GM18505 (cell line): ENCODE measurements at regions not wholly inside any gene's neighbourhood (a gene's known extent, or its start where the extent isn't known, plus 50 kb on each side); places are given as distances from the start of the nearest gene placed in this dataset.
"Not testable (repeated sequence)": the region's sequence is repeated elsewhere in the genome, so short reads cannot be mapped to it uniquely, and the experiment has no call there.

Experiments used
- ATAC-seq: cut with Tn5 transposase; IDR thresholded peaks from one replicate; pipeline ENCODE4 v1.9.1; 2021; ENCODE audit not compliant: unreplicated experiment
- POLR2A ChIP-seq: IDR thresholded peaks from 4 replicates; pipeline ENCODE4 v1.6.1; 2011; ENCODE audit warnings: borderline replicate concordance; ENCODE audit not compliant: insufficient read depth, insufficient read length; ENCODE audit errors: extremely low read depth

DNA sequence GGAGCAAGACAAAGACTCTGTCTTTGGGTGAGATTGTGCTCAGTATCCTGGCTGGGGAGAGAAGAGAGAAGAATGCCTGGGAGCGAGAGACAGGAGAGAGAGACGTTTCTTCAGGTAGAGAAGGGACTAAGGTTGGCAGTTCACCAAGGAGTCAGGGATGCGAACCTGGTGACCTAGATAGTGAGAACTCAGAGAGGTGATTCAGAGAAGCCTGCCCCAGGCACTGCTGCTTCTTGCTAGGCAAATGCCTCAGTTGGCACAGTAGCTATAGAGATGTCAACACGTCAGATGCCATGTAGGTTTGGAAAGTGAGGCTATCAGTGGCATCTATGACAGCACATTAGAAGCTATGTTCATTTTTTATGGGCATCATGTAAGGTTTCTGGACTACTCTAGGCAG lies 231.6 kb upstream of the VLDLR start:
- no peak for TF ChIP-seq POLR2A
- no peak for ATAC-seq

GRCh38 chr9:2391509-2392132 lies 230.0 kb upstream of the VLDLR start:
- ATAC-seq = not testable (repeated sequence)

DNA sequence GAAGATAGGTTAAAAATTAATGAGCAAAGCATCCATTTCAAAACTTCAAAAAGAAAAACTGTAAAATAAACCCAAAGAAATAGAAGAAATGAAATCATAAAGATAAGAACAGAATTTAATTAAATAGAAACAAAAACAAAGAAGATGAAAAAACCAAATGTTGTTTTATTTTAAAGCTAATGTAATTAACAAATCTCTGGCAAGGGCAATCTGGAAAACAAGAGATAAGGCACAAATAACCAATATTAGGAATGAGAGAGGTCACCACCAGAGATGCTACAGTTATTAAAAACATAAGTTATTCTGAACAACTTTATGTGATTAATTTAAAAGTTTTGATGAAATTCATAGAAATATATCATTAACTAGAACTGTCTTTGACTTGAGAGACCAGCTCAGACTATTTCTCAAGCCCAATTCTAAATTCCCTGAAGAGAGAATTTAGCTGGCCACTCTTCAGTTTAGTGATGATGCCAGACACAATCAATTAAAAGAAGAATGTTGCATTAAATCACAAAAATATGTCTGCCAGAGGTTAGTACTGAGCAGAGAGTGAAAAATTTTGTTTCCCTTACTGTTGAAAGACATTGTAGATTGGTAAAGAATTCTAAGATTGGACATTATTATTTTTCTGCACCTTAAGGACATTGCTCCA lies 227.4 kb upstream of the VLDLR start:
- ATAC-seq = not testable (repeated sequence)

DNA sequence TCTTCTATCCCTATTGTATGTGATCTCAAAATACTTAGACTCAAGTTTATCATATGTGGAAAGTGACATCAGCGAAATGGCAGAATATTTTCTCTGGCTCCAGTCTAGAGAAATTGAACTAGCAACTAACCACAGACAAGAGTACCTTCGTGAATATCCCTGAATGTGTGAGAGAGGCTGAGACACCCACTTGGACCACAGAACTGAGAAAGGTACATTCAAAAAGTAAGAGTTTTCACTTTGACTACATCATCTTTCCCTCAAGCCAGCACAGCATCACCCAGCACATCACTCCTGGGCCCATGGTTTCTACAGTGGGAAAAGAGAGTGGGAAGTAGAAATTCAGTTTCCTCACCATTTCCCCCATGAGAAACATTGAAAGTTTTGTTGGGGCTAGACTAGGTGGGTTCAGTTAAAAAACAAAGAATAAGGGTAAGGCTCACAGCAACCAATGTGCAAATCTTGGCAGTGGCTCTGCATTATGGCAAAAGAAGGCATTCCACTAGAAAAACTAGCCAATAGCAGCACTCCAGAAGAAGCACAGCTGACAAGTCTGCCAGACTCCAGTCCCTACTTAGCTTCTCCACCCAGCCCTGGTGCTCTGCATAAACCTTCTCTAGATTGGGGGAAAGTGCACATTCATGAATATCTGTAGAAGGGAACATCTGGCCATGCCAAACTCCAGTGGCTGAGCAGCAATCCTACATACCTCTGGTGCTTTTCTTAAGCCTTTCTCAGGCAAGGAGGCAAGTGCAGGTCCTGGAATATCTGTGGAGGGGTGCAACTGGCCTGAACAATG lies 225.6 kb upstream of the VLDLR start:
- no peak for TF ChIP-seq POLR2A
- ATAC-seq = no peak

DNA sequence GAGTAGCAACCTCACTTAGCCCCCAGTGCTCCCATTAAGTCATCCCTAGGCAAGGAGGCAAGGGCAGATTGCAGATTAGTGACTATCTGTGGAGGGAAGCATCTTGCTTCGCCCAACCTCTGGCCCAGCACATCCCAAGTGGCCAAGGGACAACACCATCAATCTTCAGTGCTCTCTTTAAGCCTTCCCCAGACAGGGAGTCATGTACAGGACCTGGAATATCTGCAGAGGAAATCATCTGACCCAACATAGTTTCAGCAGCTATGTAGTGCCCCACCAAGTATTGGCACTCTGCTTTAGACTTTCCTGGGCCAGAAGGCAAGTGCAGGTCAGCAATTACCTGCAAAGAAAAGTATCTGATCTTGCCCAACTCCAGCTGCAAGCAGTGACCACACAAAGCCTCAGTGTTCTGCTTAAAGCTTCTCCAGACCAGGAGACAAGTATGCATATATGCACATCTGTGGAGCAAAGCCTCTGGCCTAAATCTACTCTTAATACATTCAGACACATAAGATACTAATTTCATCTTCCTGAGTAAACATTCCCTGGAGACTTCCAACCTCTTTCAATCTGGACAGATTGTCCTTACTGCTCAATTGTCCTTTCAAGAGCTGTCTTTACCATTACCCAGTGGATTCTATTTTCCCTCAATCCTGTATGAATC lies 224.8 kb upstream of the VLDLR start:
- no peak for ATAC-seq
- TF ChIP-seq POLR2A = no peak

- not testable (repeated sequence) for ATAC-seq
Observed at GRCh38 chr9:2397875-2398274, 223.7 kb upstream of the VLDLR start.

DNA sequence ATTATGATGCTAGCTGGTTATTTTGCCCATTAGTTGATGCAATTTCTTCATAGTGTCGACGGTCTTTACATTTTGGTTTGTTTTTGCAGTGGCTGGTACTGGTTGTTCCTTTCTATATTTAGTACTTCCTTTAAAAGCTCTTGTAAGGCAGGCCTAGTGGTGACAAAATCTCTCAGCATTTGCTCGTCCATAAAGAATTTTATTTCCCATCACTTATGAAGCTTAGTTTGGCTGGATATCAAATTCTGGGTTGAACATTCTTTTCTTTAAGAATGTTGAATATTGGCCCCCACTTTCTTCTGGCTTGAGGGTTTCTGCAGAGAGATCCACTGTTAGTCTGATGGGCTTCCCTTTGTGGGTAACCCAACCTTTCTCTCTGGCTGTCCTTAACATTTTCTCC lies 219.8 kb upstream of the VLDLR start:
- ATAC-seq = not testable (repeated sequence)

GRCh38 chr9:2403701-2404100 lies 217.9 kb upstream of the VLDLR start:
- TF ChIP-seq POLR2A = no peak
- no peak for ATAC-seq

GRCh38 chr9:2406252-2406651 lies 215.3 kb upstream of the VLDLR start:
- ATAC-seq = no peak
- no peak for TF ChIP-seq POLR2A

- TF ChIP-seq POLR2A = no peak
- ATAC-seq = no peak
Observed at GRCh38 chr9:2407450-2407849, 214.1 kb upstream of the VLDLR start.

DNA sequence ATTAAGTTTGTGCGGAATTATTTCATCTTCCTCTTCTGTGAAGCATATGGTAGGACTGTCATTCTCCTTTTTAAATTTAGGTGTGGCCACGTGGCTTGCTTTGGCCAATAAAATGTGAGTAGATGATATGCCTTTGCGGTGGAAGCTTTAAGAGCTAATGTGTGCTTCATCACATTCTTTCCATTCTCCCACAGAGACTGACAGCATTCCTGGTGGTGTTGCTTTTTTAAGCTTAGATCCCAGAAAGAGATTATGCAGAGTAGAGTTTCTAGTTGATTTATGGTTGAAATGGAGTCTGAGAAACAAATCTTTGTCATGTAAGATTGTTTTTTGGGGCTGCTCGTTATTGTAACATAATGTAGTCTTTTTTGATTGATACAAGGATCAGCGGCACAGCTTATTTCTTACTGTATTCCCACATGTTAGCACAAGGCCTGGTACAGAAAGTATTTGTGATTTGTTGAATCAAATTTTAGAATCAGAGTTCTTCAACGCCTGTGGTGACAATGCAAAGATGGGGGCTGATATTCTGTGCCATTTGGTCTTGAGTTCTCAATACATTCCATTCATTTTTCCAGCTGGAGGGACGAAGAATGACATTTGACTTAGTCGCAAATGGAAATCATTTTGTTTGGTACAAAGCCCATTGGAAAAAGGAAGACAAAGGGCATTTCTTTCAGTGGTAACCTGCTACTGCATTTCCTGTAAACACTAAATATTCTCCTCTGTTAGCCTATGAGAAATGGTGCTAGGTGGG lies 209.9 kb upstream of the VLDLR start:
- ATAC-seq = no peak
- TF ChIP-seq POLR2A = no peak

DNA sequence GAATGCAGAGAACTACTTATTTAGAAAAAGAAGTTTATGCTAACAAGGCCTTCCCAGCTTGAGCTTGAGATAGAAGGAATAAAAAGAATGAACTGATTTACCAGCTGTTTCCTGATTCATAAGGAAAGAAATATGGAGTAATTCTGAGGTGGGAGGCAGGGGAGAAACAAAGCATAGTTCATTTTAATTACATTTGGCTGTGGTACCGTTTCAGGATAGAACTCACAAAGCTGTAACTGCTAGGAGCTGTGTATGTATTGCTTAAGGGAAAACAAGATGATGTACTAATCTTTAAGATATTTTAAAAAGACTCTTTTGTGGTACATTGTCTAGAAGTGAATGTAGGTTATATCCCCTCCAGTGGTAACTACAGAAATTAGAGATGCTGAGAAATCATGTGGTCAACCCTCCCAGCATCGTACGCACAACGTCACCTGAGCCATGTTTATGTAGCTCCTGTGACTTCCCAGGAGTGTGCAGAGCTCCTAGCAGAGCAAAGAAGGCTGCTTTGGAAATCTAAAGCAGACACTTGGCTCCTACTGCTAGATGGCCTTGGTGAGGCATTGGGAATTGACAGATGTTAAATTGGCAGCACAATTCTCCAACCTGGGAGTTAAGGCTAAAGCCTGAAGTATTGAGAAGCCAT lies 208.3 kb upstream of the VLDLR start:
- TF ChIP-seq POLR2A = no peak
- ATAC-seq = no peak

DNA sequence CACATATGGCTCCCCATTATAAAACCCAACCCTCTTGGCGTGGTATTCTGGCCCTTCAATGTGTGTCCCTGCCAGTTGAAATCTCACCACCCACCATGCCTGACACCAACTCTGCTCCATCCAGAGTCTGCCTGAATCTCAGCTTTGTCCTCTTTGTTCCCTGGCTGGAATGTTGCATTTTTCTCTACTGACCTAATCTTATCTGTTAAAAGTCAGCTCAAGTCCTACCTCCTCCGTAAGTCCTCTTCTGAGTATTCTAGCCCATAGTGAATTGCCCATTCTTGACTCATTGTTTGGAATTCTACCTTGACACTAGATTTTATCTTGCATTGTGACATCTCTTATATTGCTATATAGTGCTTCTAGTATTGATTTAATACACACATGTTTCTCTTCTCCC lies 207.1 kb upstream of the VLDLR start:
- ATAC-seq = no peak
- TF ChIP-seq POLR2A = no peak
